GM18526 (cell line): ENCODE measurements at regions not wholly inside any gene's neighbourhood (a gene's known extent, or its start where the extent isn't known, plus 50 kb on each side); places are given as distances from the start of the nearest gene placed in this dataset.

Source experiments
- POLR2A ChIP-seq: IDR thresholded peaks from 3 replicates; pipeline ENCODE4 v1.6.1; 2011; ENCODE audit not compliant: insufficient read length; ENCODE audit errors: extremely low read depth

- TF ChIP-seq POLR2A, result no peak
These were observed 416.3 kb upstream of the ATP2B1 start for GRCh38 chr12:90124914-90125313.

GRCh38 chr12:90124289-90124688, 415.7 kb upstream of the ATP2B1 start:
- no peak for TF ChIP-seq POLR2A

- no peak for TF ChIP-seq POLR2A
These were observed 414.0 kb upstream of the ATP2B1 start for GRCh38 chr12:90122681-90123080.

- TF ChIP-seq POLR2A, result no peak
These were observed 412.0 kb upstream of the ATP2B1 start for GRCh38 chr12:90120627-90121026.

GRCh38 chr12:90112666-90113065, 404.0 kb upstream of the ATP2B1 start:
- no peak for TF ChIP-seq POLR2A

- TF ChIP-seq POLR2A, result no peak
These were observed 403.3 kb upstream of the ATP2B1 start for GRCh38 chr12:90111791-90112580.

GRCh38 chr12:90106568-90106967, 397.9 kb upstream of the ATP2B1 start:
- no peak for TF ChIP-seq POLR2A

- no peak for TF ChIP-seq POLR2A
These were observed 394.5 kb upstream of the ATP2B1 start for GRCh38 chr12:90102957-90103652.

GRCh38 chr12:90100579-90100978, 391.9 kb upstream of the ATP2B1 start:
- no peak for TF ChIP-seq POLR2A

GRCh38 chr12:90099288-90099687, 390.6 kb upstream of the ATP2B1 start:
- no peak for TF ChIP-seq POLR2A

GRCh38 chr12:90098132-90098779, 389.6 kb upstream of the ATP2B1 start:
- TF ChIP-seq POLR2A, result no peak

- TF ChIP-seq POLR2A, result no peak
These were observed 383.2 kb upstream of the ATP2B1 start for GRCh38 chr12:90091809-90092208.

- TF ChIP-seq POLR2A, result no peak
These were observed 382.5 kb upstream of the ATP2B1 start for GRCh38 chr12:90090929-90091651.

GRCh38 chr12:90086281-90086680, 377.6 kb upstream of the ATP2B1 start:
- no peak for TF ChIP-seq POLR2A

- TF ChIP-seq POLR2A, result no peak
These were observed 377.0 kb upstream of the ATP2B1 start for GRCh38 chr12:90085494-90086274.
